ENCODE measurements at regions not wholly inside any gene's neighbourhood (a gene's known extent, or its start where the extent isn't known, plus 50 kb on each side); places are given as distances from the start of the nearest gene placed in this dataset.

DNA sequence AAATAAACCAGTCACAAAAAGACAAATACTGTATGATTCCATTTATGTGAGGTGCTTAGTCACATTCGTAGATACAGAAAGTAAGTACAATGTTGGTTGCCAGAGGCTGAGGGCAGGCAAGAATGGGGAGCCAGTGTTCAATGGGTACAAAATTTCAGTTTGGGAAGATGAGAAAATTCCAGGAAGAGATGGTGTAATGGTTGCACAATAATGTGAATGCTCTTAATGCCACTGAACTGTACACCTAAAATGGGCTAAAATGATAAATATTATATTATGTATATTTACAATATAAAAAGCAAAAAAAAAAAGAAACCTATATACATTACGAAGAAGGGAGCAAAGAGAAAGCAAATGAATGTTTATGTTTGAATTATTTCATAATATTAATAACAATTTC is 329.0 kb downstream of the C11orf87 start:
- CTCF ChIA-PET: no interaction called here
- Histone ChIP-seq H3K4me1 (ENCODE audit: control insufficient read depth in 1 of 2, insufficient read depth in 2 of 2, low read depth in 1 of 2, low read length in 1 of 2) (no peaks in the 10 kb centered on the region), H3K4me2 (no peak overlapping the region), H3K4me3 (ENCODE audit: low read depth in 2 of 2, low read length in 1 of 2) (no peak overlapping the region), H3K9me3 (no peaks in the 10 kb centered on the region), H4K20me1 (ENCODE audit: insufficient read depth) (no peaks in the 10 kb centered on the region), H3K9ac (no peak overlapping the region), H3F3A (replicated peaks; ENCODE audit: insufficient read depth) (no peaks in the 10 kb centered on the region), H3K79me2 (ENCODE audit: insufficient read depth) (no peaks in the 10 kb centered on the region), H3K9me2 (no peaks in the 10 kb centered on the region), H3K27ac (ENCODE audit: low read depth in 2 of 2, low read length in 1 of 2) (no peak overlapping the region), H2AFZ (ENCODE audit: low read depth) (no peak overlapping the region), H3K27me3 (ENCODE audit: insufficient read depth) (no peaks in the 10 kb centered on the region), H3K36me3 (replicated peaks in 1 of 2; ENCODE audit: control insufficient read depth in 1 of 2, insufficient read depth in 2 of 2, low read length in 1 of 2) (no peaks in the 10 kb centered on the region)
- WGBS (ENCODE audit: low lambda C conversion rate): 17% methylated on average over 2 of the region's 2 CpGs
- TF ChIP-seq, protein P1, sequence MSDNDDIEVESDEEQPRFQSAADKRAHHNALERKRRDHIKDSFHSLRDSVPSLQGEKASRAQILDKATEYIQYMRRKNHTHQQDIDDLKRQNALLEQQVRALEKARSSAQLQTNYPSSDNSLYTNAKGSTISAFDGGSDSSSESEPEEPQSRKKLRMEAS (IDR thresholded peaks at IDR 0.05; ENCODE audit: low read depth): no peak
- TF ChIP-seq REST (IDR thresholded peaks at IDR 0.05; ENCODE audit: low read depth, low read length) (no peak), JUND (IDR thresholded peaks at IDR 0.05) (no peak), FOXJ3 (CRISPR knock-in tag; IDR thresholded peaks at IDR 0.05) (no peak), RXRA (IDR thresholded peaks at IDR 0.05; ENCODE audit: borderline replicate concordance, low read depth) (no peak), PBX3 (IDR thresholded peaks at IDR 0.05) (no peak), EP300 (IDR thresholded peaks at IDR 0.05; ENCODE audit: borderline replicate concordance in 1 of 2, low read depth in 1 of 2, low read length in 1 of 2) (no peak), MEF2A (IDR thresholded peaks at IDR 0.05; ENCODE audit: borderline replicate concordance, low read depth) (no peak), GABPA (IDR thresholded peaks at IDR 0.05; ENCODE audit: low read depth) (no peak), TEAD4 (IDR thresholded peaks at IDR 0.05; ENCODE audit: borderline replicate concordance, insufficient read depth) (no peak), RAD21 (IDR thresholded peaks at IDR 0.05; ENCODE audit: low read length) (no peak), RCOR1 (IDR thresholded peaks at IDR 0.05; ENCODE audit: low read length) (no peak), USF1 (IDR thresholded peaks at IDR 0.05; ENCODE audit: borderline replicate concordance, low read depth) (no peak)
- TF ChIP-seq, protein P2, sequence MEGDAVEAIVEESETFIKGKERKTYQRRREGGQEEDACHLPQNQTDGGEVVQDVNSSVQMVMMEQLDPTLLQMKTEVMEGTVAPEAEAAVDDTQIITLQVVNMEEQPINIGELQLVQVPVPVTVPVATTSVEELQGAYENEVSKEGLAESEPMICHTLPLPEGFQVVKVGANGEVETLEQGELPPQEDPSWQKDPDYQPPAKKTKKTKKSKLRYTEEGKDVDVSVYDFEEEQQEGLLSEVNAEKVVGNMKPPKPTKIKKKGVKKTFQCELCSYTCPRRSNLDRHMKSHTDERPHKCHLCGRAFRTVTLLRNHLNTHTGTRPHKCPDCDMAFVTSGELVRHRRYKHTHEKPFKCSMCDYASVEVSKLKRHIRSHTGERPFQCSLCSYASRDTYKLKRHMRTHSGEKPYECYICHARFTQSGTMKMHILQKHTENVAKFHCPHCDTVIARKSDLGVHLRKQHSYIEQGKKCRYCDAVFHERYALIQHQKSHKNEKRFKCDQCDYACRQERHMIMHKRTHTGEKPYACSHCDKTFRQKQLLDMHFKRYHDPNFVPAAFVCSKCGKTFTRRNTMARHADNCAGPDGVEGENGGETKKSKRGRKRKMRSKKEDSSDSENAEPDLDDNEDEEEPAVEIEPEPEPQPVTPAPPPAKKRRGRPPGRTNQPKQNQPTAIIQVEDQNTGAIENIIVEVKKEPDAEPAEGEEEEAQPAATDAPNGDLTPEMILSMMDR (IDR thresholded peaks at IDR 0.05): no peak
- TF ChIP-seq, protein P3, sequence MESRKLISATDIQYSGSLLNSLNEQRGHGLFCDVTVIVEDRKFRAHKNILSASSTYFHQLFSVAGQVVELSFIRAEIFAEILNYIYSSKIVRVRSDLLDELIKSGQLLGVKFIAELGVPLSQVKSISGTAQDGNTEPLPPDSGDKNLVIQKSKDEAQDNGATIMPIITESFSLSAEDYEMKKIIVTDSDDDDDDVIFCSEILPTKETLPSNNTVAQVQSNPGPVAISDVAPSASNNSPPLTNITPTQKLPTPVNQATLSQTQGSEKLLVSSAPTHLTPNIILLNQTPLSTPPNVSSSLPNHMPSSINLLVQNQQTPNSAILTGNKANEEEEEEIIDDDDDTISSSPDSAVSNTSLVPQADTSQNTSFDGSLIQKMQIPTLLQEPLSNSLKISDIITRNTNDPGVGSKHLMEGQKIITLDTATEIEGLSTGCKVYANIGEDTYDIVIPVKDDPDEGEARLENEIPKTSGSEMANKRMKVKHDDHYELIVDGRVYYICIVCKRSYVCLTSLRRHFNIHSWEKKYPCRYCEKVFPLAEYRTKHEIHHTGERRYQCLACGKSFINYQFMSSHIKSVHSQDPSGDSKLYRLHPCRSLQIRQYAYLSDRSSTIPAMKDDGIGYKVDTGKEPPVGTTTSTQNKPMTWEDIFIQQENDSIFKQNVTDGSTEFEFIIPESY (IDR thresholded peaks at IDR 0.05; ENCODE audit: borderline replicate concordance, low read depth): no peak
- POLR2A ChIA-PET: no interaction called here
- DNase-seq: no peak

Measured in SK-N-SH (cell line).